Pancreas (tissue), 10 donors: ENCODE measurements at regions not wholly inside any gene's neighbourhood (a gene's known extent, or its start where the extent isn't known, plus 50 kb on each side); places are given as distances from the start of the nearest gene placed in this dataset.

Source experiments
- ATAC-seq, 4 donors: fragments of 200-7000 bp; cut with Tn5 transposase; one replicate each; pipeline versions ENCODE4 v1.8.0 to v1.9.1; 2020; ENCODE audit warnings: mild to moderate bottlenecking in 4 of 4, moderate library complexity in 4 of 4
- DNase-seq, 6 donors: peaks; one replicate each; pipeline ENCODE4 v3.0.0-alpha.2; 2020
- FAIRE-seq: peaks from 2 replicates; lab custom pipeline; 2012; peaks lifted over from hg19 to GRCh38; lab: Jason Lieb, UNC
- H3K27ac ChIP-seq, 4 donors: fragments of 200-600 bp; sonication (generic); 1 replicate in 3 of 4; 2 replicates in 1 of 4; pipeline versions ENCODE4 v1.5.0 to v1.8.0; 2020
- H3K27me3 ChIP-seq, 4 donors: fragments of 200-600 bp; one replicate each; pipeline ENCODE4 v1.8.0; 2021
- H3K36me3 ChIP-seq, 3 donors: fragments of 200-600 bp; sonication (generic) in 1 of 3; one replicate each; pipeline versions ENCODE4 v1.5.0 to v1.8.0; 2020 to 2021
- H3K4me1 ChIP-seq, 3 donors: fragments of 200-600 bp; one replicate each; pipeline ENCODE4 v1.8.0; 2021
- H3K4me3 ChIP-seq, 4 donors: fragments of 200-600 bp; sonication (generic) in 2 of 4; one replicate each; pipeline versions ENCODE4 v1.5.0 to v1.8.0; 2020 to 2021
- H3K9me3 ChIP-seq, 4 donors: fragments of 200-600 bp; one replicate each; pipeline ENCODE4 v1.8.0; 2021
- WGBS, 2 donors: extraction: QIAGEN DNeasy Blood & Tissue Kit; methylation state at CpG; one replicate each; pipeline ENCODE4 v1.1.7; 2013; 5-methylcytosine and 5-hydroxymethylcytosine counted together
- intact Hi-C, 3 donors: fragments of 100-400 bp; cut with DNase I; formaldehyde crosslinking; loops; one replicate each; pipeline versions ENCODE4 v1.11.1 to v1.14.2; 2022
- TF ChIP-seq, protein P1 (sequence below), 4 donors: fragments of 200-600 bp; sonication (generic) in 3 of 4; IDR thresholded peaks; one replicate each; pipeline versions ENCODE4 v1.5.0 to v1.8.0; 2021; ENCODE audit warnings: antibody characterized with exemption in 4 of 4
- donor health status: healthy with polysubstance abuse.
- donor health status: DM: no; HTN: no; CAD: no; lungs with moderate emphysema.
- donor health status: DM: no; HTN: no; CAD: no.
- donor health status: control.
- donor health status: control.
- donor health status: Bipolar disorder and iron deficiency.
- donor health status: DM: yes; HTN: yes; CAD: no.
- donor health status: DM: no; HTN: no; CAD: no.
- donor health status: DM: no; HTN: no; CAD: no.
- donor health status: DM: yes; HTN: yes; CAD: no.

DNA sequence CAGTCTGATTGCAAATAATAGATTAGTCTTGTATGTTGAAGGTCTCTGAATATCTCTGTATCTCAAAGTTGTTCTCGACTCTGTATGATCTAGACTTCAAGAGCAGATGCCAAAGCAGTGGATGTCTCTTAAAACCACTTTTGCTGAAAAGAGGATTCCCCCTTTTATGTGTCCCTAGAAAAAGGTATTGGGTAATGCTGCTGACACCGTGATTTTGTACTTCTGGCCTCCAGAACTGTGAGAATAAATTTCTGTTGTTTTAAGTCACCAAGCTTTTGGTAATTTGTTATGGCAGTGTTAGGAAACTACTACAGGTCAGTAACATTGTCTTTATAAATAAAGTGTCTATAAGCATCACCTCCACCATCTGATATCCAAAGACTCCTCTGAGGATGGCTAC, 85.3 kb upstream of the PIK3R1 start:
- Histone ChIP-seq H3K4me1 (peaks cover 0 to 7% (median 5%) of the 10 kb centered on the region in 3 donors), H3K9me3 (no peaks in the 10 kb centered on the region), H3K27me3 (no peaks in the 10 kb centered on the region), H3K4me3 (no peak overlapping the region), H3K36me3 (no peaks in the 10 kb centered on the region), H3K27ac (no peak overlapping the region)
- 49 to 55% methylated on average over 2 of the region's 2 CpGs for WGBS, 2 donors
- FAIRE-seq (no peak), DNase-seq (no peak), ATAC-seq (no peak)
- TF ChIP-seq, protein P1, sequence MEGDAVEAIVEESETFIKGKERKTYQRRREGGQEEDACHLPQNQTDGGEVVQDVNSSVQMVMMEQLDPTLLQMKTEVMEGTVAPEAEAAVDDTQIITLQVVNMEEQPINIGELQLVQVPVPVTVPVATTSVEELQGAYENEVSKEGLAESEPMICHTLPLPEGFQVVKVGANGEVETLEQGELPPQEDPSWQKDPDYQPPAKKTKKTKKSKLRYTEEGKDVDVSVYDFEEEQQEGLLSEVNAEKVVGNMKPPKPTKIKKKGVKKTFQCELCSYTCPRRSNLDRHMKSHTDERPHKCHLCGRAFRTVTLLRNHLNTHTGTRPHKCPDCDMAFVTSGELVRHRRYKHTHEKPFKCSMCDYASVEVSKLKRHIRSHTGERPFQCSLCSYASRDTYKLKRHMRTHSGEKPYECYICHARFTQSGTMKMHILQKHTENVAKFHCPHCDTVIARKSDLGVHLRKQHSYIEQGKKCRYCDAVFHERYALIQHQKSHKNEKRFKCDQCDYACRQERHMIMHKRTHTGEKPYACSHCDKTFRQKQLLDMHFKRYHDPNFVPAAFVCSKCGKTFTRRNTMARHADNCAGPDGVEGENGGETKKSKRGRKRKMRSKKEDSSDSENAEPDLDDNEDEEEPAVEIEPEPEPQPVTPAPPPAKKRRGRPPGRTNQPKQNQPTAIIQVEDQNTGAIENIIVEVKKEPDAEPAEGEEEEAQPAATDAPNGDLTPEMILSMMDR (IDR thresholded peaks at IDR 0.05): no peak
- intact Hi-C loops: no loop called here

DNA sequence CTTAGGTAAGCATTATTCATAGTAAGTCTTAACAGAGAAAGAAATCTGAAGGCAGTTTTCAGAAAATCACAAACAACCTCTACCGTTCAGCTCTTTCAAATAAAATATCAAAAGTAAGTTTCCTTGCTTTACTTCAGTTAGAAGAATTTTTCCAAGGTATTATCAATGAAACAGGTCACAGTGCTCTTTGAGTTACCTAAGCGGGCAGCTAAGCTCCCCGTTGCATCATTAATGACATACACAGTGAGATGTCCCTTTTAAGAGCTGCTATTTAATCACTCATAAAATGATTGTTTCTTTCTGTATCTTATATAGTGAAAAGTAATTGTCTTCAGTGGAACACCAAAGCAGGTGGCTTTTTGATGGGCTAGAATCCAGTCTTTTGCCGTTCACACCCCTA, 86.2 kb upstream of the PIK3R1 start:
- Histone ChIP-seq H3K4me1 (peaks cover 0 to under 1% (median under 1%) of the 10 kb centered on the region in 3 donors), H3K36me3 (no peaks in the 10 kb centered on the region), H3K27ac (no peak overlapping the region), H3K4me3 (no peak overlapping the region), H3K9me3 (no peaks in the 10 kb centered on the region), H3K27me3 (no peaks in the 10 kb centered on the region)
- no peak for FAIRE-seq
- intact Hi-C loops: no loop called here
- DNase-seq: no peak
- ATAC-seq: no peak
- TF ChIP-seq, protein P1 (IDR thresholded peaks at IDR 0.05): no peak
- WGBS, 2 donors: 73 to 82% methylated on average over 4 of the region's 4 CpGs

DNA sequence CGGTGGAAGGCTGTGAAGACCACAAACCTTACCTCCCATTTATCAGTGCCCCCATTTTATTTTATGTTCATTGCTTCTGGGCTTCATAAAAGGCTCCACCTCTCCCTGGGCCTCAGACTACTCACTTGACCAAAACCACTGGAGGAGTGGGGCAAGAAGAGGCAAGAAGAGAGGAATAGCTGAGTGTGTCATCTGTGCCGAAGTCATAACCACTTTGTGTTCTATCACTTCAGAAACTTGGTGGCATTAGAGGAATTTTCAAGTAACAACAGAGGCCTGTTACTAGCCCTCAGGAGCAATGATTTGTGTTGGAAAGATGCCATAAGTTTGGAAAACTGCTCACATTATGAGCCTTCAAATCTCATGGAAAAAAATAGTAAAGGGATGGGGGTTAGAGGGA, 88.7 kb upstream of the PIK3R1 start:
- Histone ChIP-seq H3K27me3 (no peaks in the 10 kb centered on the region), H3K27ac (no peak overlapping the region), H3K4me1 (no peaks in the 10 kb centered on the region), H3K4me3 (no peak overlapping the region), H3K36me3 (no peaks in the 10 kb centered on the region), H3K9me3 (no peaks in the 10 kb centered on the region)
- 82 to 92% methylated on average over 2 of the region's 2 CpGs for WGBS, 2 donors
- no peak for FAIRE-seq
- intact Hi-C loops: no loop called here
- no peak for ATAC-seq
- TF ChIP-seq, protein P1 (IDR thresholded peaks at IDR 0.05): no peak
- DNase-seq: no peak

DNA sequence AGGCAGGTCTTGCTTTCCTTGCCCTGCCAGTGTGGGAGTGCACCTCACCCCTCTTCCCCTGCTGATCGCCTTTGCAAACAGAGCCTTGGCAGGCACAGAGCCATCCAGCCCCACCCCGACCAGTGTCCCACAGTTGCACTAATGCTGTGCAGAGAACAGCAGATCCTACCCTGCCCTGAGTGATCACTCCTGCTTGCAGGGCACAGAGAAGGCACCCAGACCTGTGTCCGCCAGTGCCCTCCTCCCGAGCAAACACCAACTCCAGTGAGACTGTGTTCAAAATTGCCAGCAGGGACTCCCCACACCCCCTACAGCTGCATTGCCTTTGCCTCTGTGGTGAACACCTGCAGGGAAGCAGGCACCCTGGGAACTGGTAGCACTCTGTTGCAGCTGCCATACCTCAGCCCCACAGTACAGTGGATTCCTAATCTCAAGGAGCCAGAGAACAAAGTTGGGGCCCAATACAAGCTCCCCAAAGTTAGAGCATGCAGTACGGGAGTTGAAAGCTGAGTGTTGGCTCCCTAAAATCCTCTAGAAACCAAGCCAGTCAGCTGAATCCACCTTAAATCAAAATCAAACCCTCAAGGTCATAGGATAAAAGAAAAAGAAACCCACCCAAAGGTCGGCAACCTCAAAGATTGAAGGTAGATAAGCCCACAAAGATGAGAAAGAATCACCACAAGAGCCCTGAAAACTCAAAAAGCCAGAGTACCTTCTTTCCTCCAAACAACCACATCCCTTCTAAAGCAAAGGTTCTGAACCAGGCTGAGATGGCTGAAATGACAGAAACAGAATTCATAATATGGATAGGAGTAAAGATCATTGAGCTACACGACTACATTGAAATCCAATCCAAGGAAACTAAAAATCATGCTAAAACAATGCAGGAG, 92.9 kb upstream of the PIK3R1 start:
- FAIRE-seq: no peak

More for the DNA sequence above, 92.9 kb upstream of the PIK3R1 start:
- H3K27me3 ChIP-seq: no peaks in the 10 kb centered on the region
- H3K9me3 ChIP-seq: no peaks in the 10 kb centered on the region
- TF ChIP-seq, protein P1 (IDR thresholded peaks at IDR 0.05): no peak
- no peak overlapping the region for H3K4me3 ChIP-seq
- H3K36me3 ChIP-seq: no peaks in the 10 kb centered on the region
- peak in 3 of 6 donors; percentile 20 to 51 (median 49) for DNase-seq
- intact Hi-C loops: no loop called here
- no peaks in the 10 kb centered on the region for H3K4me1 ChIP-seq
- peak in 3 of 4 donors; percentile 49 to 71 (median 58) for ATAC-seq
- WGBS, 2 donors: 42 to 44% methylated on average over 7 of the region's 7 CpGs
- no peak overlapping the region for H3K27ac ChIP-seq
